Mesenteric fat pad (tissue), 1 donor: ENCODE measurements at regions not wholly inside any gene's neighbourhood (a gene's known extent, or its start where the extent isn't known, plus 50 kb on each side); places are given as distances from the start of the nearest gene placed in this dataset.
A peak's percentile ranks its signal among the peaks of the same experiment; 100 is the strongest.
"Not testable (repeated sequence)": the region's sequence is repeated elsewhere in the genome, so short reads cannot be mapped to it uniquely, and the experiment has no call there.

Source experiments
- DNase-seq: peaks from one replicate; pipeline ENCODE4 v3.0.0-alpha.2; 2020; ENCODE audit warnings: low spot score
- donor health status: DM: yes; HTN: yes; CAD: no.

DNA sequence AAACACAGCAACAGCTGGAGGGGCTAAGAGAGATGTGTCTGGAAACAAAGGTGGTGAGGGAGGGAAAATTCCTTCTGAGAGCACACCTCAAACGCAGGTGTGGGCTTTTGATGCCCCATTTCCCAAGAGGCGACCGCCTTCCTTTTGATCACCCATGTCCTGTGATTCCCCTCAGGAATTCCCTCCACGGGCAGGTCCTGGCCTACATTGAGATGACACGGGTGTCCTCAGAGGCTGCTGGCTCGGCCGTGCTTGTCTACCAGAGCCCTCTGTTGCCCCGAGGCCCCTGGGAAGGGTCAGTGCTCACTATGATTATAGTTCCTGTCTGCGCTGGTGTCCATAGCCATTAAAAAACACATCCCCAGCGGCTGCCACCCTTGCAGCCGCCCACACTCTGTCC is 242.6 kb downstream of the TFAP2C start:
- no peak for DNase-seq

DNA sequence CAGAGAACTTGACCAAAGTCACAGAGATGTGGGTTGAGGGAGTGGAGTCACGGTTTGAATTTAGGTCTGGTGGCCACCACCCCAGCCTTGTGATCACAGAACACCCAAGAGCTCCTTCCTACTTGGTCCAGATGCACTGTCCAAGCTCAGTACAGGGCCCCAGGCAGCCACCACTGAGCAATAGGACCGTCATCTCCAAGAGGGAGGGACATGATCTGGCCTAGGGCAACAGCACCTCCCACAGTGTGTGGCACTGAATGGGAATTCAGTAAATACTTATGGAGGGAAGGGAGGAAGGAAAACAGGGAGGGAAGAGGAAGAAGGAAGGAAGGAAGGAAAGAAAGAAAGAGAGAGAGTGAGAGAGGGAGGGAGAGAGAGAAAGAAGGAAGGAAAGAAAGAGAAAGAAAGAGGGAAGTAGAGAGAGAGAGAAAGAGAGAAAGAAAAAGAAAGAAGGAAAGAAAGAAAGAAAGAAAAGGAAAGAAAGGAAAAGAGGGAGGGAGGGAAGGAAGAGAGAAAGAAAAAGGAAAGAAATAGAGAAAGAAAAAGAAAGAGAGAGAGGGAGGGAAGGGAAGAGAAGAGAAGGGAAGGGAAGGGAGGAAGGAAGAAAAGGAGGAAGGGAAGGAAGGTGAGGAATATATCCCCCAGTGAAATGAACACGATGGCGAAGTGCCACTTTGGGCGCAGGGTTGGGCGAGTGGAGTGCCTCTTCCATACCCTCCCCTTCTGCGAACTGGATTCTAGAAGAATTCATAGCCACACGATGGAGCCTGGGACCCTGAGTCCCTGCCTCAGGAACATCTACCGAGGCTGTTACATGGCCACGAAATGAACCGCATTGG is 243.7 kb downstream of the TFAP2C start:
- DNase-seq, result no peak

DNA sequence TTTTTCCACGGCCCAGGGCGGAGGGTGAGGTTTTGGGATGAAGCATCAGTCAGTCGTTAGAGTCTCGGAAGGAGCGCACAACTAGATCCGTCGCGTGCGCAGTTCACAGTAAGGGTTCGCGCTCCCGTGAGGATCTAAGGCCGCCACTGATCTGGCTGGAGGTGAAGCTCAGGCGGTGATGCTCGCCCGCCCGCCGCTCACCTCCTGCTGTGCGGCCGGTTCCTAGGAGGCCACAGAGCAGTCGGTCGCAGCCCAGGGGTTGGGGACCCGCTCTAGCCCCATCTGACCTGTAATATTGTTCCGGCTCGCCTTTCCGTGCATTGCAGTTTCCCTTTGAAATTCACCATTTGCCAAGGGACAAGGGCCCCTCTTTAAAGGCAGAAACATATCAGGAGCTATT is 244.7 kb downstream of the TFAP2C start:
- no peak for DNase-seq

DNA sequence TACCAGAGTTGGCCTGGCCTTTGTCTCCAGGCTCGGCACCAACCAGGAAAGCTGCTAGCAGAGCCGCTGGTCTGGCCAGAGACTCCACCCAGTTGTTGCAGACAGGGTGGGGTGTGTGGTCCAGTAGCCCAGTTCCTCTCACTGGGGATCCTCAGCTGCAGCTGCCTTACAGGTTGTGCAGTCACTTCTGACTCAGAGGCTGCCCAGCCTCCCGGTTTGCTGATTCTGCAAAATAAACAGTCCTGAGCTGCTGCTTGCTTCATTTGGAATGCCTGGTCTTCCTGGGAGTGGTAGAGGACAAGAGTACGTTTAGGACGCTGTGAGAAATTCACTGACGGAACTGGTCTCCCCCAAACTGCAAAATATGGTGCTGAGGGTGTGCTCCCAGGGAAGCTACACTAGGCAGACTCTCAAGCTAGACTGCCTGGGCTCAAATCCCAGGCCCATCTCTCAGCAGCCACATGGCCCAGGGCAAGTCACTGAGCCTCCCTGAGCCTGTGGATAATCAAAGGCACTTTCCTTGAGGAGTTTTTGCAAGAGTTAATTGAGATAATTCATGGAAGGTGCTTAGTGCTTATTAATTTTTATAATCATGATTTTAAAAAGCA is 246.1 kb downstream of the TFAP2C start:
- no peak for DNase-seq

DNA sequence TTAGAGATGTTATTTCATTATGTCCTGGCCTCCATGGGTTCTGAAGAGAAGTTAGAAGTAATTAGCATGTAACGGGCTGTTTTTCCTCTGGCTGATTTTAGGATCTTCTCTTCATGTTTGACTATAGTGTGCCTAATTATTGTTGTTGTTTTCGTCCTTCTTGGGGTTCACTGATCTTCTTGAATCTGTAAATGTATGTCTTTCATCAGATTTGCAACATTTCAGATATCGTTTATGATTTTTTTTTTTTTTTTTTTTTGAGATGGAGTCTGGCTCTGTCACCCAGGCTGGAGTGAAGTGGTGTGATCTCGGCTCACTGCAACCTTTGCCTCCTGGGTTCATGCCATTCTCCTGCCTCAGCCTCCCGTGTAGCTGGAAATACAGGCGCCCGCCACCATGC is 246.7 kb downstream of the TFAP2C start:
- no peak for DNase-seq

DNA sequence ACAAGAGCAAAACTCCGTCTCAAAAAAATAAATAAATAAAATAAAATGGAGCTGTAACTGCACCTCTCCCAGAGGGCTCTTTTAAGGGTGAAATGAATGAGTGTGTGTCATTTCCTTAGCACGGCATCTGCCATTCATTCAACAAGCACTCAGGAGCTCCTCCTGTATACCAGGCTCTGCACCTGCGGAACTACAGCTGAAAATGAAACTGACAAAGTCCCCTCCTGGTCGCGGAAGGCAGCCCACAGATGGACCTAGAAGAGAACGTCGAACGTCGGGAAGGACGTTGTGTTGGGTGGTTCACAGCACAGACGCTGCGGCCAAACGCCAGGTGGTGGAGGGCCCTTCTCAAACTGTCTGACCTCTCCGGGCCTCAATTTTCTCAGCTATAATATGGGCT is 256.4 kb downstream of the TFAP2C start:
- no peak for DNase-seq

DNA sequence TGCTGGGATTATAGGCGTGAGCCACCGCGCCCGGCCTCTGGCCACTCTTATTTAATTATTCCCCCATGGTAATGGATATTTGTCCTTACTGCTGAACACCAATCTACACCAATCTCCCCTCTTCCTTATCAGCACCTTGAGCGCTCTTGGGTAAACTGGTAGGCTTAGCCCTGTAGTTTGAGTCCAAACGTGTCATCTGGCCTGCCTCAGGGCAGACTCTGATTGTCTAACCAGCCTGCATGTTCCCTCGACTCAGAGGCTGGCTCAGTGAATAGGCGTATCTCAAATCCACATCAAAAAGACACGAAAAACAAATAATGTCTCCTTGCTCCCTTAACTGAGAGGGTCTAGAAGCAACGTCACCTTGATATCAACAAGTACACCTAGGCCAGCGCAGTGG is 260.9 kb downstream of the TFAP2C start:
- DNase-seq, result no peak

DNA sequence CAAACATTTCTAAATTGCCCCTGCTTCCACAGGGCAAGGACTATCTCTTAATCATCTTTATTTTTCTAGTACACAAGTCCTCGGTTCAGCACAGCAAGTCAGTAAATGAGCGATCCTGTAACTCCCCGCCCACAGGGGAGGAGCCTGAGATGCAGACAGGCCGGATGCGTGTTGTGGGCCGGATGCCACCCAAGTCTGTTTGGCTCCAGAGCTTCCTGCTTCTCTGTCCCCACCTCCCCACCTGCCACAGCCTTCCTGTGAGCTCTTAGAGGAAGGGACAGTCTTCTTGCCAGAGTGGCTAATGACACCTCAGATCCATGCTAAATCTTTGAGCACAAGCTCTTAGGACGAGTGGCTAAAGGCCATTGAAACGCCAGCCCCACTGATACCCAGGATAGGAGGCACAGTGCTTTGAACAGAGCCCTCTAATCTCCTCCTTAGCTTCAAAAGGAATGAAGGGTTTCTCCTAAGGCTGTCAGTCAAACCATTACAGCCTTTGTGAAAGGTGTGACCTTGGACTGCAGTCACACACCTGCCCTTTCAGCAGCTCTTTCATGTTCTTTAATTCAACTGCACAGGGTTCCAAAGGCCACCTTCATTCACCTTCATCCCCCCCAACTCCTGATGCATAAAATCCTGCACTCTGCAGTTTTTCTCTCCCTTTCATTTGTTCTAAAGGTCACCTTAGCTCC is 264.3 kb downstream of the TFAP2C start:
- DNase-seq, result no peak

DNA sequence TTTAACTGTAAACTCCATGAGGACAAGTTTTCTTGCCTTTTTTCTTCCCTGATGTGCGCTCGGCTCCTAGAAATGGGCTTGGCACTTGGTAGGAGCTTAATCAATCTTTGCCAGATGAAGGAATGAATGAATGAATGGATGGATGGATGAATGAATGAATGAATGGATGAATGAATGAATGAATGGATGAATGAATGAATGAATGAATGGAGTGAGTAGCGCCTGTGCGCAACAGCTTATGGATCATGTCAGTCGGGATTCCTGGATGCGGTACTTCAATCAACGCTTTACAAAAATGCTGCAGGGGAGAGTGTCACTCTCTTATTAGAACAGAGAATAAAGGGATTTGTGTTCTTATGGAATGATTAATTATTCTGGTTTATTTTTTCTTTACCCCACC is 267.3 kb downstream of the TFAP2C start:
- no peak for DNase-seq

DNA sequence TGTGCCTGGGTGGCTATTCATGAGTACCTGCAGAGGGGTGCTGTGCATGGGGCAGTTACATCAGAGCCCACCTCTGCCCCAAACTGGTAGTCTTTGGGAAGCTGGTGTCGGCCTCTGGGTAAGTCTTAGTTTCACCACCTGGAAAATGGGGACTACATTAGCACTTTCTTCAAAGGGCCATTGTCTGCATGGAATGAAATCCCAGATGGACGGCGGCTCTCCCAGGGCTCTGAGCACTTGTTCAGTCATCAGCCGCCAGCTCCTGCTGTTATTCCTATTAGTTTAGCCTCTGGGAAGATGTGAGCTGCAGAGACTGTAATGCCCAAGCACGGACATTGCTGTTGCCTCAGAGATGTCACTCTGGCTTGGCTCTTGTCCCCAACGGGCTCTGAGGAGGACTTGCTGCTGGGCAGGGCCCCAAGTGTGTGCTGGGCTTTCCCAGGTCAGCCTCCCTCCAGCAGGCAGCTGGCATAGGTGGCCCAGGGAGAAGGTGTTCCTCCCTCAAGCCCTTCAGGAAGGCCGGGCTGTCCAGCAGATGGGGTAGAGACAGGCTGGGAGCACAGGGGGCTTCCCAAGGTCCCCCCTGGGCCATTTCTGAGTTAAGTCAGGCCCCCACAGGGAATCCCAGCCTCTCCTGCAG is 268.3 kb downstream of the TFAP2C start:
- no peak for DNase-seq

DNA sequence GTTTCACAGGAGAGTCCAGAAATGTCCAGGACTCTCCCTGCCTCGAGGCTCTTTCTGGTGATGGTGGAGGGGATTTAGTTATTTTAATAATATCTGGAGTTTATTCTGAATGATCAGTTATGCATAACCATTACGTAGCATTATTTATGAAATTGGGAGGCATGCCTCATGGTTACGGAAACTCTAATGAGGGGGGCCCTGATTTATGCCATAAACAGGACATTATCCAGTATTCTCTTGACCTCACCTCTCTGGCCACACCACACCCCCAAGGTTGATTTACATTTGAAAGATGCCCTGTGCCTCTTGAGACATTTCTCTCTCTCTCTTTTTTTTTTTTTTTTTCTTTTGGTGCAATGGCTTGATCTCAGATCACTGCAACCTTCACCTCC is 268.8 kb downstream of the TFAP2C start:
- DNase-seq, result no peak

DNA sequence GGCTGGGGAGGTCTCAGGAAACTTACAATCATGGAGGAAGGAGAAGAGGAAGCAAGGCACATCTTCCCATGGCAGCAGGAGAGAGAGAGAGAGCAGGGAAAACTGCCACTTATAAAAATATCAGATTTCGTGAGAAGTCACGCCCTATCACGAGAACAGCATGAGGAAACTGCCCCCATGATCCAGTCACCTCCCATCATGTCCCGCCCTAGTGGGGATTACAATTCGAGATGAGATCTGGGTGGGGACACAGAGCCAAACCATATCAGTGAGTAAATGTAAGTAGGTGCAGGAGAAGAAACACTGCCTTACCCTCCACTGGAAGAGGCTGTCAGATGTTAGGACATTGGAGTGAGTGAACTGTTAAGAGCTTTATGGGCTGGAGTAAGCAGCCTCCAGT is 270.4 kb downstream of the TFAP2C start:
- no peak for DNase-seq

DNA sequence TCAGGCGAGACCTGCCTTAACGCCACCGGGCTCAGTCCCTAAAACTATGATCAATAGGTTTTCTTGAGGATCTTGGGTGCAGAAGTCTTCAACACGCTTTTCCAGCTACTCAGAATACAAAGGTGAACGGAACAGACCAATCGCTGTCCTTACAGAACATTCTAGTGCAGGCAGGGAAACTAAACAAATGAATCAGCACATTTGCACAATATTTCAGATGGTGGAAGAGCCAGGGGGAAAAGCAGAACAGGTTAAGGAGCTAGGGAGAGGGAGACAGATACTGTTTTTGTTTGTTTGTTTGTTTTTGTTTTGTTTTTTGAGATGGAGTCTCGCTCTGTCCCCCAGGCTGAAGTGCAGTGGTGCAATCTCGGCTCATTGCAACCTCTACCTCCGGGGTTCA is 271.1 kb downstream of the TFAP2C start:
- no peak for DNase-seq

DNA sequence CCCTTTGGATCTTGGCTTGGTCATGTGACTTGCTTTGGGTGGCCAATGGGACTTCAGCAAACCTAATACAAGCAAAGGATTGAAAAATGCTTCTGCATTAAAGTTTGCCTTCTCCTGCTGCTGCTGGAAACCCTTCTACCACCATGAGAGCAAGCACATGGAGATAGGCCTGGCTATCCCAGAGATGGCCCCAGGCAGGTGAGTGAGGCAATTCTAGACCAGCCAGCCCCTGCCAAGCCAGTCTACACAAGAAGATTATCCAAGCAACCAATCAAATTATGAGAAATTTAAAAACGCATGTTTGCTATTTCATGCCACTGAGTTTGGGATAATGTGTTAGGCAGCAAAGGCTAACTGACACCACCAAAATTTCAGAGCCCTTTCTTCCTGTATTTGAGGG is 274.3 kb downstream of the TFAP2C start:
- DNase-seq, result no peak

DNA sequence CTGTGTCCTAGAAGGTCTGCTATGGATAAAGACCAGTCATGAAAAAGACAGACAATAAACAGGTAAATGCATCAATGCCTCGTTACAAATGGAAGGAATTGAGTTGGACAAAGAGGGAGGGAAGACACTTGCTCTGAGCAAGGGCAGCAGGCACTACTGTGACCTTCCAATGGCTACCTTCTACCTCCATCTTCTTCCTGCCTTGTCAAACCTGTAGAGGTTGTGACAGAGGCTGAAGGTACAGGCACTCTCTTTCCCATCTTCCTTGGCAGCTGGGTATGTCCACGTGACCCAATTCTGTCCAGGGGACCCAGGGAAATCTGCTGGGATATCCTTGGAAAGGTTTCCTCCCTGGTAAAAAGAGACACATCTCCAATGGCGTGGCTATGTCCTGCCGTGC is 274.8 kb downstream of the TFAP2C start:
- no peak for DNase-seq

DNA sequence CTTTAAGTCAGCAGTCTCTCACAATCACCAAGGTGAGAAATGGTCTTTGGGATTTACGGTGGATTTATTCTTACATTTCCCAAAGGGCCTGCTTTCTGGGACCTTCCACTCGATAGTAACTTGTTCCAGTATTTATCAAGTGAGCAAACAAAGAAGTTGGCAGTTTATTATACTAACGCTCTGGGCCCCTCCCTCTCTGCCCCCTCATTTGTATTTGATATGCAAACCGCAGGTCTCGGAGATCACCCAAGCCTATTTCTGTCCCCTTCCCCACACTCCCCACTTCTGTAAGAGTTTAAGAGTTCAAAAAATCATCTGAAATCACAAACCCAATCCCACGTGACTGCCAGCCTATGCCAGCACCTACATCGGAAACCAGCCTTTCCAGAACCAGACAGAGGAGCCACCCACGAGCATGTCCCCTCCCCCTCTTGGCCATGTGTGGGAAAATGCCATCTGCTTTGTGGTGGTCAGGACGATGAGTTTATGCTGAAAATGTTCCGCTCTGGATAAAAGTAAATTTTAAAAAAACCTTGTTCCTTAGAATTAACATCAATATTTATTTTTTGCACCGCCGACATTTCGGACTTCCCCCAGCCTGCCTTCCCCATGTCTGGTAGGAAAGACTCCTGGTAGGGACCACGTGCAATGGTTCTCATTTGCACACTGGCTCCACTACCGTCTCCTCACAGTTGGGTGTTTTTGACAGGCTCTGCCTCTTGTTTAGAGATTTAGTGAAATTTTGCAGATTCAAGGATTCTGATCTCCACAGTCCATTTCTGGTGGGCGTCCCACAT is 281.0 kb downstream of the TFAP2C start:
- no peak for DNase-seq

DNA sequence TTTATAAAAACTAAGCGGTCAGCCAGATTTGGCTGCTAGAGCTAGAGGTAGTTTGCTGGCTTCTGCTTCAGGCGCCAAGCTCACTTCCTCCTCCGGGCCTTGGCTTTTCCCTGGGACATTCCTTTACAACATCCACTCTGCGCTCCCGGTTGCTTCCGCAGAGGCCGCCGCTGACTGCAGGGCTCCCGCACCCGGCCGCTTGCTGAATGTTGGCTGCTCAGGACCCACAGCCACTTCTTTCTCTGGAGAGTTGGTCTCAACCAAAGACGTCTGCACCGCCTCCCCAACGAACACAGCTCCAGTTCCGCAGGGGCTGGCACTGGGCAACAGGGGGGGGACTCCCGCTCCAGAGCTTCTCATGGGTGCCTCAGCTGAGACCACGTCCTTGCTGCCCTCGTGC is 282.8 kb downstream of the TFAP2C start:
- DNase-seq, result no peak

DNA sequence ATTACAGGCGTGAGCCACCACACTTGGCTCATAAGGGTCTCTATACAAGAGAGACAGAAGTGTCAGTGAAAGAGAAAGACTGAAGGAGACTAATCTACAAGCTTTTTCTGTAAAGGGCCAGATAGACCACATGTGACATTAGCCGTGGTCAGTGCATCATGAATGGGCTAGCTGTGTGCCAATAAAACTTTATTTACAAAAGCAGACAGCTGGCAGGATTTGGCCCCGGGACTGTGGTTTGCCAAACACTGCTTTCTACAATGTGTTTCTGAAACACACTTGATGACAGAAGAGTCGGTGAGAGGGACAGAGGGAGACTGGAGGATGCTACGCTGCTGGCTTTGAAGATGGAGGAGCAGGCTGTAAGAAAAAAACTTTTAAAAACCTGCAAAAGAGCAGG is 285.4 kb downstream of the TFAP2C start:
- DNase-seq, result no peak

DNA sequence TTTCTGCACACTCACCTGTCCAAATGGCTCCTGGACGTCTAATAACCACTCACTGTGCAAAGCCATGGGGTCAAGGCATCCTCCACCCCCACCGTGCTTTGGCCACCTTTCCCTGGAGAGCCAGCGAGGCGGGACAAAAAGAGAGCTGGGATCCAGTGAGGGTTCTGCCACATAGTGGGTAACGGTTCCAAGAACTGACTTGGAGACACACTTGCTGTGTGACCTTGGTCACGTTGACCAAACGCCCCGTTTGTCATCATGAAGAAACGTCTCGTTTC is 287.2 kb downstream of the TFAP2C start:
- peak; percentile 81 for DNase-seq

DNA sequence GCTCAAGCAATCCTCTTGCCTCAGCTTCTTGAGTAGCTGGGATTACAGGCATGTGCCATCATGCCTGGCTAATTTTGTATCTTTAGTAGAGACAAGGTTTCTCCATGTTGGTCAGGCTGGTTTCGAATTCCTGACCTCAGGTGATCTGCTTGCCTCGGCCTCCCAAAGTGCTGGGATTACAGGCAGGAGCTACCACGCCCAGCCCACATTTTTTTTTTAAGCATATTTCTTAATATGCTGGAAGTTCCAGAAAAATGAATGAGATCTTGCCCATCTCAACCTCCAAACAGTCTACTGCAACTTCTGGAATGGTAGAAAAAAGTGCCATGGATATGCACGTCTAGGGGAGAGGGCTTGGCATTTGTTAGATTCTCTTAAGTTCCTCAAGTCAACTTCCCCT is 290.9 kb downstream of the TFAP2C start:
- not testable (repeated sequence) for DNase-seq

DNA sequence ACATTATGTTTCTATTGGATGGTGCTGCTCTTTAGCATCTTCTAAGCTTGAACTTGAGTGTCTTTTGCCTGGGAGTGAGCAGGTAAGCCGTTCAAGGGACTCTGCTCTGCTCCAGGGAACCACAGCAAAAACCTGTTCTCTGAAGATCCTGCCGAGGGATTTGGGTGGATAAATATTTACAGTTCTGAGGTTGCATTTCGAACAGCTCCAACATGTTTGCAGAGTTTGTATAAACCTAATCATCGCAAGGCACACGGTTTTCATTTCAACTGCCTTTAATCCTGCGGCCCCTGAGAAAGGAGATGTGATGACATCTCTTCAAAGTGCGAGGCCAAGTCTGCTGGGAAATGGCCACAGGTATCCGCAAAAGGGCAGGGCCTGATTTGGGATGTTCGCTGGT is 293.4 kb downstream of the TFAP2C start:
- no peak for DNase-seq
